ENCODE measurements at regions not wholly inside any gene's neighbourhood (a gene's known extent, or its start where the extent isn't known, plus 50 kb on each side); places are given as distances from the start of the nearest gene placed in this dataset.
A peak's percentile ranks its signal among the peaks of the same experiment; 100 is the strongest.

GRCh38 chr4:180665481-180665880 lies 1577.7 kb upstream of the TENM3 start:
- H3K4me3 ChIP-seq (ENCODE audit: low read length), result no peak overlapping the region
- DNase-seq, result no peak
- no peaks in the 10 kb centered on the region for H3K79me1 ChIP-seq (ENCODE audit: low read length)
- no peak overlapping the region for H2BK120ac ChIP-seq (ENCODE audit: low read depth, low read length)
- no peak overlapping the region for H4K5ac ChIP-seq (ENCODE audit: low read length)
- H3K27me3 ChIP-seq (ENCODE audit: insufficient read depth, low read length, poor library complexity), result no peaks in the 10 kb centered on the region
- no peak overlapping the region for H2AK5ac ChIP-seq (ENCODE audit: low read length)
- no peak overlapping the region for H3K23ac ChIP-seq (ENCODE audit: low read length)
- H3K27ac ChIP-seq (ENCODE audit: low read depth, low read length), result no peak overlapping the region
- H3K79me2 ChIP-seq (ENCODE audit: control insufficient read depth, insufficient read depth, low read length), result no peaks in the 10 kb centered on the region
- no peak overlapping the region for H3K4me2 ChIP-seq (ENCODE audit: low read length)
- H3K4me1 ChIP-seq (ENCODE audit: control insufficient read depth, low read depth, low read length), result no peaks in the 10 kb centered on the region
- no peak overlapping the region for H2BK5ac ChIP-seq (ENCODE audit: low read length)
- no peak overlapping the region for H3K9ac ChIP-seq (ENCODE audit: low read length)
- H4K8ac ChIP-seq (ENCODE audit: low read depth, low read length), result no peak overlapping the region
- no CpG with 5 or more reads among the region's 2 CpGs for WGBS (ENCODE audit: extremely low coverage, insufficient coverage, low lambda C conversion rate)
- H3K56ac ChIP-seq (ENCODE audit: low read length), result no peak overlapping the region
- H3K36me3 ChIP-seq (ENCODE audit: control insufficient read depth, insufficient read depth, low read length), result no peaks in the 10 kb centered on the region
- H3K18ac ChIP-seq (ENCODE audit: low read length), result no peak overlapping the region
- H3K4ac ChIP-seq (ENCODE audit: low read depth, low read length), result no peak overlapping the region
- H2BK15ac ChIP-seq (replicated peaks; ENCODE audit: low read depth), result no peak overlapping the region

- no peak overlapping the region for H3K4me2 ChIP-seq (ENCODE audit: low read length)
- H3K56ac ChIP-seq (ENCODE audit: low read length), result no peak overlapping the region
- no peaks in the 10 kb centered on the region for H3K79me1 ChIP-seq (ENCODE audit: low read length)
- peak overlapping the region; percentile 60 for H3K18ac ChIP-seq (ENCODE audit: low read length)
- H3K9ac ChIP-seq (ENCODE audit: low read length), result no peak overlapping the region
- no peak overlapping the region for H2BK15ac ChIP-seq (replicated peaks; ENCODE audit: low read depth)
- no peaks in the 10 kb centered on the region for H3K4me1 ChIP-seq (ENCODE audit: control insufficient read depth, low read depth, low read length)
- H4K8ac ChIP-seq (ENCODE audit: low read depth, low read length), result no peak overlapping the region
- no CpG with 5 or more reads among the region's 7 CpGs for WGBS (ENCODE audit: extremely low coverage, insufficient coverage, low lambda C conversion rate)
- no peak overlapping the region for H2BK120ac ChIP-seq (ENCODE audit: low read depth, low read length)
- no peak overlapping the region for H2AK5ac ChIP-seq (ENCODE audit: low read length)
- no peaks in the 10 kb centered on the region for H3K79me2 ChIP-seq (ENCODE audit: control insufficient read depth, insufficient read depth, low read length)
- H4K5ac ChIP-seq (ENCODE audit: low read length), result no peak overlapping the region
- H3K36me3 ChIP-seq (ENCODE audit: control insufficient read depth, insufficient read depth, low read length), result no peaks in the 10 kb centered on the region
- no peak overlapping the region for H3K4me3 ChIP-seq (ENCODE audit: low read length)
- H3K27ac ChIP-seq (ENCODE audit: low read depth, low read length), result no peak overlapping the region
- no peak overlapping the region for H2BK5ac ChIP-seq (ENCODE audit: low read length)
- DNase-seq, result peak; percentile 81
- H3K23ac ChIP-seq (ENCODE audit: low read length), result no peak overlapping the region
- no peak overlapping the region for H3K4ac ChIP-seq (ENCODE audit: low read depth, low read length)
- no peaks in the 10 kb centered on the region for H3K27me3 ChIP-seq (ENCODE audit: insufficient read depth, low read length, poor library complexity)
Observed at GRCh38 chr4:180665994-180666824, 1577.0 kb upstream of the TENM3 start.

GRCh38 chr4:180668732-180669131 lies 1574.5 kb upstream of the TENM3 start:
- no peak overlapping the region for H2AK5ac ChIP-seq (ENCODE audit: low read length)

GRCh38 chr4:180669680-180670079 lies 1573.5 kb upstream of the TENM3 start:
- H3K23ac ChIP-seq (ENCODE audit: low read length), result no peak overlapping the region
- peak; percentile 38 for DNase-seq
- H3K56ac ChIP-seq (ENCODE audit: low read length), result no peak overlapping the region
- H2BK120ac ChIP-seq (ENCODE audit: low read depth, low read length), result no peak overlapping the region
- no peak overlapping the region for H3K27ac ChIP-seq (ENCODE audit: low read depth, low read length)
- no CpG with 5 or more reads among the region's 4 CpGs for WGBS (ENCODE audit: extremely low coverage, insufficient coverage, low lambda C conversion rate)
- H2BK15ac ChIP-seq (replicated peaks; ENCODE audit: low read depth), result no peak overlapping the region
- H3K27me3 ChIP-seq (ENCODE audit: insufficient read depth, low read length, poor library complexity), result no peaks in the 10 kb centered on the region
- H3K79me1 ChIP-seq (ENCODE audit: low read length), result no peaks in the 10 kb centered on the region
- H3K4ac ChIP-seq (ENCODE audit: low read depth, low read length), result no peak overlapping the region
- no peaks in the 10 kb centered on the region for H3K79me2 ChIP-seq (ENCODE audit: control insufficient read depth, insufficient read depth, low read length)
- no peak overlapping the region for H4K8ac ChIP-seq (ENCODE audit: low read depth, low read length)
- no peak overlapping the region for H3K9ac ChIP-seq (ENCODE audit: low read length)
- H2BK5ac ChIP-seq (ENCODE audit: low read length), result no peak overlapping the region
- H3K4me3 ChIP-seq (ENCODE audit: low read length), result no peak overlapping the region
- H3K18ac ChIP-seq (ENCODE audit: low read length), result no peak overlapping the region
- H3K4me2 ChIP-seq (ENCODE audit: low read length), result no peak overlapping the region
- no peaks in the 10 kb centered on the region for H3K4me1 ChIP-seq (ENCODE audit: control insufficient read depth, low read depth, low read length)
- no peak overlapping the region for H2AK5ac ChIP-seq (ENCODE audit: low read length)
- H3K36me3 ChIP-seq (ENCODE audit: control insufficient read depth, insufficient read depth, low read length), result no peaks in the 10 kb centered on the region
- H4K5ac ChIP-seq (ENCODE audit: low read length), result no peak overlapping the region

More at GRCh38 chr4:180668732-180669131, 1574.5 kb upstream of the TENM3 start:
- no peak overlapping the region for H2BK5ac ChIP-seq (ENCODE audit: low read length)
- H3K79me2 ChIP-seq (ENCODE audit: control insufficient read depth, insufficient read depth, low read length), result no peaks in the 10 kb centered on the region
- no peak overlapping the region for H3K4ac ChIP-seq (ENCODE audit: low read depth, low read length)
- H3K4me3 ChIP-seq (ENCODE audit: low read length), result no peak overlapping the region
- H3K79me1 ChIP-seq (ENCODE audit: low read length), result no peaks in the 10 kb centered on the region
- no peak overlapping the region for H2BK120ac ChIP-seq (ENCODE audit: low read depth, low read length)
- no peaks in the 10 kb centered on the region for H3K27me3 ChIP-seq (ENCODE audit: insufficient read depth, low read length, poor library complexity)
- H3K27ac ChIP-seq (ENCODE audit: low read depth, low read length), result no peak overlapping the region
- no peak overlapping the region for H3K4me2 ChIP-seq (ENCODE audit: low read length)
- no peak overlapping the region for H4K5ac ChIP-seq (ENCODE audit: low read length)
- no peak overlapping the region for H3K56ac ChIP-seq (ENCODE audit: low read length)
- no peak overlapping the region for H3K9ac ChIP-seq (ENCODE audit: low read length)
- no peak overlapping the region for H4K8ac ChIP-seq (ENCODE audit: low read depth, low read length)
- H3K23ac ChIP-seq (ENCODE audit: low read length), result no peak overlapping the region
- no peak for DNase-seq
- no peak overlapping the region for H2BK15ac ChIP-seq (replicated peaks; ENCODE audit: low read depth)
- H3K4me1 ChIP-seq (ENCODE audit: control insufficient read depth, low read depth, low read length), result no peaks in the 10 kb centered on the region
- H3K36me3 ChIP-seq (ENCODE audit: control insufficient read depth, insufficient read depth, low read length), result no peaks in the 10 kb centered on the region
- WGBS (ENCODE audit: extremely low coverage, insufficient coverage, low lambda C conversion rate), result 100% methylated on average over 1 of the region's 14 CpGs
- no peak overlapping the region for H3K18ac ChIP-seq (ENCODE audit: low read length)

- H3K4me1 ChIP-seq (ENCODE audit: control insufficient read depth, low read depth, low read length), result peaks cover 3% of the 10 kb centered on the region
Observed at GRCh38 chr4:180674619-180675358, 1568.4 kb upstream of the TENM3 start.

More at GRCh38 chr4:180674619-180675358, 1568.4 kb upstream of the TENM3 start:
- Histone ChIP-seq H3K27me3 (ENCODE audit: insufficient read depth, low read length, poor library complexity) (no peaks in the 10 kb centered on the region), H3K27ac (ENCODE audit: low read depth, low read length) (no peak overlapping the region), H3K79me2 (ENCODE audit: control insufficient read depth, insufficient read depth, low read length) (no peaks in the 10 kb centered on the region), H3K4me2 (ENCODE audit: low read length) (no peak overlapping the region), H2AK5ac (ENCODE audit: low read length) (no peak overlapping the region), H3K4ac (ENCODE audit: low read depth, low read length) (no peak overlapping the region), H3K79me1 (ENCODE audit: low read length) (no peaks in the 10 kb centered on the region), H4K8ac (ENCODE audit: low read depth, low read length) (no peak overlapping the region), H2BK15ac (replicated peaks; ENCODE audit: low read depth) (no peak overlapping the region), H4K5ac (ENCODE audit: low read length) (no peak overlapping the region), H3K9ac (ENCODE audit: low read length) (no peak overlapping the region), H3K56ac (ENCODE audit: low read length) (no peak overlapping the region), H3K18ac (ENCODE audit: low read length) (no peak overlapping the region), H2BK5ac (ENCODE audit: low read length) (no peak overlapping the region), H3K23ac (ENCODE audit: low read length) (no peak overlapping the region), H3K36me3 (ENCODE audit: control insufficient read depth, insufficient read depth, low read length) (no peaks in the 10 kb centered on the region), H2BK120ac (ENCODE audit: low read depth, low read length) (no peak overlapping the region), H3K4me3 (ENCODE audit: low read length) (no peak overlapping the region)
- DNase-seq, result peak; percentile 8
- WGBS (ENCODE audit: extremely low coverage, insufficient coverage, low lambda C conversion rate), result no CpG with 5 or more reads among the region's 4 CpGs

Data from mesendoderm (in vitro differentiated cells).